ENCODE measurements at regions not wholly inside any gene's neighbourhood (a gene's known extent, or its start where the extent isn't known, plus 50 kb on each side); places are given as distances from the start of the nearest gene placed in this dataset.

- Histone ChIP-seq H3K27ac (ENCODE audit: insufficient read depth, low read depth, low read length, poor library complexity, severe bottlenecking) (no peak overlapping the region), H3K36me3 (ENCODE audit: control insufficient read depth, insufficient read depth, low read length) (no peaks in the 10 kb centered on the region), H3K27me3 (ENCODE audit: control insufficient read depth, insufficient read depth, low read length, poor library complexity, severe bottlenecking) (no peaks in the 10 kb centered on the region), H3K9me3 (ENCODE audit: control insufficient read depth, low read length) (no peaks in the 10 kb centered on the region), H3K4me3 (ENCODE audit: insufficient read depth, low read depth, low read length) (no peak overlapping the region), H3K4me1 (ENCODE audit: control insufficient read depth, insufficient read depth, low read length) (no peaks in the 10 kb centered on the region)
- WGBS, 2 experiments: 100% methylated on average over 1 of the region's 1 CpG; no CpG with 5 or more reads in 1 of the 2 experiments
Measured at GRCh38 chr2:126358122-126358521, 297.8 kb upstream of the GYPC start.

DNA sequence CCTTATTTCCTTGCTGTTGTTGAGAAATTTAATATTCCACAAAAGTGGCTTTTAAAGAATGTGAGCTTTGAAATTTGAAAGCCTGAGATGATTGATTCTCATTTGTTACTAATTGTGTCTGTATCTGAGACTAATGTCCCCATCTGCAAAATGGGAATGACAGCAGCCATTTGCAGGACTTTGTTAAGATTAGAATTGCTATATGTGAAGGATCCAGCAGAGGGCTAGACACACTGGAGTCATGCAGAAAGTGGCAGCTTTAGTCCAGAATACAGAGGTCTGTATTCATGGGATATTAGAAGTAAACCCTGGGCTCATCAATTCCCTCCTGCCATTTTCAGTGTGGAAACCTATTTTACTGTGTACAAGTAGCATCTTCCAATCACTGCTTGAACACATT, 296.5 kb upstream of the GYPC start:
- H3K36me3 ChIP-seq (ENCODE audit: control insufficient read depth, insufficient read depth, low read length): no peaks in the 10 kb centered on the region
- no peak overlapping the region for H3K27ac ChIP-seq (ENCODE audit: insufficient read depth, low read depth, low read length, poor library complexity, severe bottlenecking)
- no peaks in the 10 kb centered on the region for H3K27me3 ChIP-seq (ENCODE audit: control insufficient read depth, insufficient read depth, low read length, poor library complexity, severe bottlenecking)
- H3K4me1 ChIP-seq (ENCODE audit: control insufficient read depth, insufficient read depth, low read length): no peaks in the 10 kb centered on the region
- no peaks in the 10 kb centered on the region for H3K9me3 ChIP-seq (ENCODE audit: control insufficient read depth, low read length)
- H3K4me3 ChIP-seq (ENCODE audit: insufficient read depth, low read depth, low read length): no peak overlapping the region

DNA sequence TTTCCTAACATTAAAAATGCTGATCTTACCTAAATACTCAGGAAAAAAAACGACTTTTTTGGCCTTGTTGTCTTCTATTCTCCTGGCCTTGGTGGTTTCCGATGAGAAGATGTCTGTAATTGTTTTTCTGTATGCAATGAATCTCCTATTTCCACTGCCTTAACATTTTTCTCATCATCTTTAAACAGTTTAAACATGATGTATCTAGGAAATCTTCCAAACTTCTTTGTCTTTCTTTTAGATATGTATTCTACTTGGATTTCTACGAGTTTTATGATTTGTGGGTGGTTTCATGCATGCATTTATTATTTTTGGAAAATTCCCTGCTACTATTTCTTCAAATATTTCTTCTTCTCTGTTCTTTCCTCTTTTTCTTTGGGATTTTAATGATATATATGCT, 288.6 kb upstream of the GYPC start:
- Histone ChIP-seq H3K27me3 (ENCODE audit: control insufficient read depth, insufficient read depth, low read length, poor library complexity, severe bottlenecking) (no peaks in the 10 kb centered on the region), H3K4me3 (ENCODE audit: insufficient read depth, low read depth, low read length) (no peak overlapping the region), H3K4me1 (ENCODE audit: control insufficient read depth, insufficient read depth, low read length) (no peaks in the 10 kb centered on the region), H3K27ac (ENCODE audit: insufficient read depth, low read depth, low read length, poor library complexity, severe bottlenecking) (no peak overlapping the region), H3K36me3 (ENCODE audit: control insufficient read depth, insufficient read depth, low read length) (no peaks in the 10 kb centered on the region), H3K9me3 (ENCODE audit: control insufficient read depth, low read length) (no peaks in the 10 kb centered on the region)
- 88 to 100% methylated on average over 1 to 2 of the region's 3 CpGs for WGBS, 2 experiments

DNA sequence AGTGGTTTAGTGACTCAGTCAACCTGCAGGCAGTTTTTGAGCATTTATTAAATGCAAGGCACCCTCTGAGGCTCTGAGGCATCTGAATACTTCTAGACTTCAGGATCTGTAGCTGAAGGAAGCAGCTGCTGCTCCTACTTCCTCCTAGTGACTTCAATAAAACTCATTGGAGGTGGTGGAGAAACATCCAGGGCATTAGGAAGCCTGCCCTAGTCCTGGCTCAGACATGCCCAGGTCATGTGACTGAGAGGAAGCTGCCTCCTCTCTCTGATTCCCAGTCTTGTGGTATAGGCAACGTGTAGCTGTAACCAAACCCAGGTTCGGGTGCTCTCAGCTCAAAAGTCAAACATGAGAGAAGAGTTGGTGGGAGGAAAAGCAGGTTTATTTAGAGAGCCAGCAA, 287.2 kb upstream of the GYPC start:
- WGBS, 2 experiments: 94 to 95% methylated on average over 2 of the region's 2 CpGs
- Histone ChIP-seq H3K4me3 (ENCODE audit: insufficient read depth, low read depth, low read length) (no peak overlapping the region), H3K4me1 (ENCODE audit: control insufficient read depth, insufficient read depth, low read length) (no peaks in the 10 kb centered on the region), H3K36me3 (ENCODE audit: control insufficient read depth, insufficient read depth, low read length) (no peaks in the 10 kb centered on the region), H3K9me3 (ENCODE audit: control insufficient read depth, low read length) (no peaks in the 10 kb centered on the region), H3K27ac (ENCODE audit: insufficient read depth, low read depth, low read length, poor library complexity, severe bottlenecking) (no peak overlapping the region), H3K27me3 (ENCODE audit: control insufficient read depth, insufficient read depth, low read length, poor library complexity, severe bottlenecking) (no peaks in the 10 kb centered on the region)

- no peak overlapping the region for H3K4me3 ChIP-seq (ENCODE audit: insufficient read depth, low read depth, low read length)
- no peaks in the 10 kb centered on the region for H3K27me3 ChIP-seq (ENCODE audit: control insufficient read depth, insufficient read depth, low read length, poor library complexity, severe bottlenecking)
- no peaks in the 10 kb centered on the region for H3K4me1 ChIP-seq (ENCODE audit: control insufficient read depth, insufficient read depth, low read length)
- no peaks in the 10 kb centered on the region for H3K36me3 ChIP-seq (ENCODE audit: control insufficient read depth, insufficient read depth, low read length)
- no peak overlapping the region for H3K27ac ChIP-seq (ENCODE audit: insufficient read depth, low read depth, low read length, poor library complexity, severe bottlenecking)
- no peaks in the 10 kb centered on the region for H3K9me3 ChIP-seq (ENCODE audit: control insufficient read depth, low read length)
- 88 to 99% methylated on average over 1 to 2 of the region's 2 CpGs for WGBS, 2 experiments
Measured at GRCh38 chr2:126370201-126370600, 285.8 kb upstream of the GYPC start.

DNA sequence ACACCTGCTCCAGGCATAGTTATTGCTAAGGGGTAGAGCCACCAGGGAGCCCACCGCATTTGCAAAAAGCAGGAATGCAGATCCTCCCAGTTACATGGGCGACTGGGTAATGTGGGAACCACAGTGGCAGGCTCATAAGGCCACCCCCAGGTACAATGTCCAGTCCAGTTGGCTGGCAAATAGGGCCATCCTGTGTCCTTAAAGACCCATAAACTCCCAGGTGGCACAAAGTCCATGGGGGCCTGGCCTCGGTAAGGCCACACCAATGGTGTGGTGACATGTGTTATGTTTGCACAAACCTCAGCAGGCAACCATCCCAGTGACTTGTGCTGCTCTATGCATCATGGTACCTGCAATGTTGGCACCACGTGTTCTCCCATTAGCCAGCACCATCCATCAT, 283.6 kb upstream of the GYPC start:
- Histone ChIP-seq H3K4me3 (ENCODE audit: insufficient read depth, low read depth, low read length) (no peak overlapping the region), H3K9me3 (ENCODE audit: control insufficient read depth, low read length) (no peaks in the 10 kb centered on the region), H3K27me3 (ENCODE audit: control insufficient read depth, insufficient read depth, low read length, poor library complexity, severe bottlenecking) (no peaks in the 10 kb centered on the region), H3K4me1 (ENCODE audit: control insufficient read depth, insufficient read depth, low read length) (no peaks in the 10 kb centered on the region), H3K36me3 (ENCODE audit: control insufficient read depth, insufficient read depth, low read length) (no peaks in the 10 kb centered on the region), H3K27ac (ENCODE audit: insufficient read depth, low read depth, low read length, poor library complexity, severe bottlenecking) (no peak overlapping the region)
- WGBS, 2 experiments: 95% methylated on average over 4 of the region's 4 CpGs

DNA sequence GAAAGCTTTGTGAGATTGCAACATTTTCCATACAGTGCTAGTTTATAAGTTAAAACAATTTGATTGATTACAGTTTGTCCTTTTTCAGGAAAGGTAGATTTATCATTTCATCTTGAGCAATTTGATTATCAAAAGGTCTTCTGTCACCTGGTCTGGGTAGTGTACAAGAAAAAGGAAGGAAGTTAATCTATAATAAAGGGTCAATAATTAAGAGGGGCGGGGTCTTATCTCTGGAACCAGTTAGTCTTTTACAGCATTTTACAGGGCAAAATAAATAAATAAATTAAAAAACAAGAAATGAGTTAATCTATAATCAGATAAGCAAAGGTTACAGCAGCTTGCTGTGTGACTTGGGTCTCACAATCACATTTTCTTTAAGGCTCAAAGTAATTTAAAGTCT, 277.8 kb upstream of the GYPC start:
- no peaks in the 10 kb centered on the region for H3K4me1 ChIP-seq (ENCODE audit: control insufficient read depth, insufficient read depth, low read length)
- H3K27me3 ChIP-seq (ENCODE audit: control insufficient read depth, insufficient read depth, low read length, poor library complexity, severe bottlenecking): peaks cover 4% of the 10 kb centered on the region
- no CpG with 5 or more reads among the region's 1 CpG for WGBS, 2 experiments
- no peak overlapping the region for H3K27ac ChIP-seq (ENCODE audit: insufficient read depth, low read depth, low read length, poor library complexity, severe bottlenecking)
- H3K36me3 ChIP-seq (ENCODE audit: control insufficient read depth, insufficient read depth, low read length): no peaks in the 10 kb centered on the region
- no peaks in the 10 kb centered on the region for H3K9me3 ChIP-seq (ENCODE audit: control insufficient read depth, low read length)
- no peak overlapping the region for H3K4me3 ChIP-seq (ENCODE audit: insufficient read depth, low read depth, low read length)

GRCh38 chr2:126381091-126381490, 274.9 kb upstream of the GYPC start:
- WGBS, 2 experiments: 75 to 83% methylated on average over 8 of the region's 8 CpGs
- Histone ChIP-seq H3K36me3 (ENCODE audit: control insufficient read depth, insufficient read depth, low read length) (no peaks in the 10 kb centered on the region), H3K9me3 (ENCODE audit: control insufficient read depth, low read length) (no peaks in the 10 kb centered on the region), H3K4me3 (ENCODE audit: insufficient read depth, low read depth, low read length) (no peak overlapping the region), H3K27ac (ENCODE audit: insufficient read depth, low read depth, low read length, poor library complexity, severe bottlenecking) (no peak overlapping the region), H3K4me1 (ENCODE audit: control insufficient read depth, insufficient read depth, low read length) (no peaks in the 10 kb centered on the region), H3K27me3 (ENCODE audit: control insufficient read depth, insufficient read depth, low read length, poor library complexity, severe bottlenecking) (peaks cover 4% of the 10 kb centered on the region)

GRCh38 chr2:126382998-126383397, 273.0 kb upstream of the GYPC start:
- Histone ChIP-seq H3K4me3 (ENCODE audit: insufficient read depth, low read depth, low read length) (no peak overlapping the region), H3K27ac (ENCODE audit: insufficient read depth, low read depth, low read length, poor library complexity, severe bottlenecking) (no peak overlapping the region), H3K27me3 (ENCODE audit: control insufficient read depth, insufficient read depth, low read length, poor library complexity, severe bottlenecking) (peaks cover 4% of the 10 kb centered on the region), H3K9me3 (ENCODE audit: control insufficient read depth, low read length) (no peaks in the 10 kb centered on the region), H3K36me3 (ENCODE audit: control insufficient read depth, insufficient read depth, low read length) (no peaks in the 10 kb centered on the region), H3K4me1 (ENCODE audit: control insufficient read depth, insufficient read depth, low read length) (no peaks in the 10 kb centered on the region)
- WGBS, 2 experiments: 93 to 94% methylated on average over 5 of the region's 5 CpGs

DNA sequence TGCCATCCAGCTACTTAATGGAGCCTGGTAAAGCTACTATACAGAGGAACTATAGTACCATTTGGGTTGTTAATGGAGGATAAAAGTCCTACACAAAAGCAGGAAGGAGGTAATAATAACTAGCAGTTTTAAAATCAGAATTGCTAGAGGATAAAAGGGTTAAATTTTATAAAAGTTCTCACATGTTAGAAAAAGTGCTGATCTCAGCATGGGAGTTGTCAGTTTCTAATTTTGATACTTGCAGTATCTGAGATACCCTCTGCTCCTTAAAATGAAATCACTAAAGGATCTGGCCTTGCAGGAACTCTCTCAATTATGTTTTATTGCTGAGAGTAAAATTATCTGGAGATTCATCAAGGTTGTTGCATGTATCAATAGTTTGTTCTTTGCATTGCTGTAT, 272.2 kb upstream of the GYPC start:
- peaks cover 4% of the 10 kb centered on the region for H3K27me3 ChIP-seq (ENCODE audit: control insufficient read depth, insufficient read depth, low read length, poor library complexity, severe bottlenecking)
- H3K4me3 ChIP-seq (ENCODE audit: insufficient read depth, low read depth, low read length): no peak overlapping the region
- no peak overlapping the region for H3K27ac ChIP-seq (ENCODE audit: insufficient read depth, low read depth, low read length, poor library complexity, severe bottlenecking)
- H3K4me1 ChIP-seq (ENCODE audit: control insufficient read depth, insufficient read depth, low read length): no peaks in the 10 kb centered on the region
- no peaks in the 10 kb centered on the region for H3K9me3 ChIP-seq (ENCODE audit: control insufficient read depth, low read length)
- no peaks in the 10 kb centered on the region for H3K36me3 ChIP-seq (ENCODE audit: control insufficient read depth, insufficient read depth, low read length)

GRCh38 chr2:126385441-126385840, 270.5 kb upstream of the GYPC start:
- Histone ChIP-seq H3K4me1 (ENCODE audit: control insufficient read depth, insufficient read depth, low read length) (no peaks in the 10 kb centered on the region), H3K27ac (ENCODE audit: insufficient read depth, low read depth, low read length, poor library complexity, severe bottlenecking) (no peak overlapping the region), H3K9me3 (ENCODE audit: control insufficient read depth, low read length) (no peaks in the 10 kb centered on the region)

More at GRCh38 chr2:126385441-126385840, 270.5 kb upstream of the GYPC start:
- Histone ChIP-seq H3K27me3 (ENCODE audit: control insufficient read depth, insufficient read depth, low read length, poor library complexity, severe bottlenecking) (no peaks in the 10 kb centered on the region), H3K4me3 (ENCODE audit: insufficient read depth, low read depth, low read length) (no peak overlapping the region), H3K36me3 (ENCODE audit: control insufficient read depth, insufficient read depth, low read length) (no peaks in the 10 kb centered on the region)
